Ectodermal cell (in vitro differentiated cells): ENCODE measurements at regions not wholly inside any gene's neighbourhood (a gene's known extent, or its start where the extent isn't known, plus 50 kb on each side); places are given as distances from the start of the nearest gene placed in this dataset.
"Not testable (repeated sequence)": the region's sequence is repeated elsewhere in the genome, so short reads cannot be mapped to it uniquely, and the experiment has no call there.

Experiments
- H3K27ac ChIP-seq: 2 replicates; pipeline ENCODE4 v1.7.0; 2013; ENCODE audit warnings: mild to moderate bottlenecking, low read depth, low read length; ENCODE audit not compliant: insufficient read depth, poor library complexity, severe bottlenecking
- H3K27me3 ChIP-seq: 2 replicates; pipeline ENCODE4 v1.7.0; 2013; ENCODE audit warnings: mild to moderate bottlenecking, low read length; ENCODE audit not compliant: insufficient read depth, control insufficient read depth, poor library complexity, severe bottlenecking
- H3K36me3 ChIP-seq: one replicate; pipeline ENCODE4 v1.7.0; 2013; ENCODE audit warnings: low read length; ENCODE audit not compliant: control insufficient read depth, insufficient read depth
- H3K4me1 ChIP-seq: one replicate; pipeline ENCODE4 v1.7.0; 2013; ENCODE audit warnings: low read length; ENCODE audit not compliant: control insufficient read depth, insufficient read depth
- H3K4me3 ChIP-seq: 2 replicates; pipeline ENCODE4 v1.7.0; 2013; ENCODE audit warnings: low read depth, low read length, control low read depth; ENCODE audit not compliant: insufficient read depth
- H3K9me3 ChIP-seq: 2 replicates; pipeline ENCODE4 v1.7.0; 2013; ENCODE audit warnings: mild to moderate bottlenecking, low read length, moderate library complexity; ENCODE audit not compliant: control insufficient read depth
- WGBS, 2 experiments: methylation state at CpG; one replicate each; pipeline ENCODE4 v1.1.7; 2013; ENCODE audit warnings: missing lambda C conversion rate in 2 of 2; 5-methylcytosine and 5-hydroxymethylcytosine counted together

GRCh38 chr6:132045877-132046276, 94.7 kb upstream of the CCN2 start:
- Histone ChIP-seq H3K27me3 (no peaks in the 10 kb centered on the region), H3K36me3 (no peaks in the 10 kb centered on the region), H3K27ac (no peak overlapping the region), H3K9me3 (no peaks in the 10 kb centered on the region), H3K4me3 (no peak overlapping the region), H3K4me1 (no peaks in the 10 kb centered on the region)
- WGBS, 2 experiments = 89 to 100% methylated on average over 1 of the region's 1 CpG

- Histone ChIP-seq H3K27me3 (no peaks in the 10 kb centered on the region), H3K4me1 (no peaks in the 10 kb centered on the region), H3K9me3 (no peaks in the 10 kb centered on the region), H3K27ac (no peak overlapping the region), H3K4me3 (no peak overlapping the region), H3K36me3 (no peaks in the 10 kb centered on the region)
- WGBS, 2 experiments = 93 to 94% methylated on average over 5 of the region's 5 CpGs
Measured at GRCh38 chr6:132043148-132043547, 92.0 kb upstream of the CCN2 start.

GRCh38 chr6:132041706-132042105, 90.5 kb upstream of the CCN2 start:
- H3K27ac ChIP-seq = no peak overlapping the region
- H3K36me3 ChIP-seq = no peaks in the 10 kb centered on the region
- H3K9me3 ChIP-seq = no peaks in the 10 kb centered on the region
- H3K4me1 ChIP-seq = no peaks in the 10 kb centered on the region
- no peak overlapping the region for H3K4me3 ChIP-seq
- no peaks in the 10 kb centered on the region for H3K27me3 ChIP-seq
- 92 to 99% methylated on average over 3 of the region's 3 CpGs for WGBS, 2 experiments

- no peaks in the 10 kb centered on the region for H3K36me3 ChIP-seq
- no peaks in the 10 kb centered on the region for H3K9me3 ChIP-seq
- no peaks in the 10 kb centered on the region for H3K27me3 ChIP-seq
- H3K27ac ChIP-seq = no peak overlapping the region
- no peak overlapping the region for H3K4me3 ChIP-seq
- WGBS, 2 experiments = 89 to 100% methylated on average over 1 of the region's 1 CpG
- peaks cover 2% of the 10 kb centered on the region for H3K4me1 ChIP-seq
Measured at GRCh38 chr6:132028029-132028428, 76.9 kb upstream of the CCN2 start.

- Histone ChIP-seq H3K4me1 (peaks cover 2% of the 10 kb centered on the region), H3K27me3 (no peaks in the 10 kb centered on the region), H3K27ac (no peak overlapping the region), H3K4me3 (no peak overlapping the region), H3K9me3 (no peaks in the 10 kb centered on the region), H3K36me3 (no peaks in the 10 kb centered on the region)
- WGBS, 2 experiments = 44 to 51% methylated on average over 5 of the region's 5 CpGs
Measured at GRCh38 chr6:132025468-132025867, 74.3 kb upstream of the CCN2 start.

GRCh38 chr6:132023490-132023889, 72.3 kb upstream of the CCN2 start:
- Histone ChIP-seq H3K27ac (no peak overlapping the region), H3K36me3 (no peaks in the 10 kb centered on the region), H3K4me1 (peaks cover 2% of the 10 kb centered on the region), H3K4me3 (no peak overlapping the region), H3K9me3 (no peaks in the 10 kb centered on the region), H3K27me3 (no peaks in the 10 kb centered on the region)
- 78 to 86% methylated on average over 5 of the region's 5 CpGs for WGBS, 2 experiments

- WGBS, 2 experiments = 98 to 99% methylated on average over 4 of the region's 4 CpGs
- Histone ChIP-seq H3K27ac (no peak overlapping the region), H3K27me3 (no peaks in the 10 kb centered on the region), H3K36me3 (no peaks in the 10 kb centered on the region), H3K4me3 (no peak overlapping the region), H3K4me1 (peaks cover 2% of the 10 kb centered on the region), H3K9me3 (no peaks in the 10 kb centered on the region)
Measured at GRCh38 chr6:132021552-132022375, 70.6 kb upstream of the CCN2 start.

GRCh38 chr6:132020918-132021317, 69.7 kb upstream of the CCN2 start:
- 93 to 97% methylated on average over 4 of the region's 4 CpGs for WGBS, 2 experiments
- not testable (repeated sequence) for H3K27ac ChIP-seq, H3K4me3 ChIP-seq

GRCh38 chr6:132020138-132020581, 69.0 kb upstream of the CCN2 start:
- no peaks in the 10 kb centered on the region for H3K36me3 ChIP-seq
- WGBS, 2 experiments = 87 to 90% methylated on average over 6 of the region's 6 CpGs
- no peaks in the 10 kb centered on the region for H3K9me3 ChIP-seq
- H3K4me3 ChIP-seq = no peak overlapping the region
- H3K27me3 ChIP-seq = no peaks in the 10 kb centered on the region
- peaks cover 2% of the 10 kb centered on the region for H3K4me1 ChIP-seq
- H3K27ac ChIP-seq = no peak overlapping the region

More at GRCh38 chr6:132020918-132021317, 69.7 kb upstream of the CCN2 start:
- H3K9me3 ChIP-seq, H3K4me1 ChIP-seq, H3K27me3 ChIP-seq, H3K36me3 ChIP-seq: not testable (repeated sequence)

GRCh38 chr6:132019586-132019985, 68.4 kb upstream of the CCN2 start:
- H3K27ac ChIP-seq = no peak overlapping the region
- WGBS, 2 experiments = 97 to 100% methylated on average over 1 of the region's 1 CpG
- no peaks in the 10 kb centered on the region for H3K9me3 ChIP-seq
- no peak overlapping the region for H3K4me3 ChIP-seq
- H3K36me3 ChIP-seq = no peaks in the 10 kb centered on the region
- H3K4me1 ChIP-seq = peaks cover 2% of the 10 kb centered on the region
- no peaks in the 10 kb centered on the region for H3K27me3 ChIP-seq
